HG03378 (cell line): ENCODE measurements at regions not wholly inside any gene's neighbourhood (a gene's known extent, or its start where the extent isn't known, plus 50 kb on each side); places are given as distances from the start of the nearest gene placed in this dataset.
A peak's percentile ranks its signal among the peaks of the same experiment; 100 is the strongest.

ENCODE experiments used
- ATAC-seq: cut with Tn5 transposase; IDR thresholded peaks from one replicate; pipeline ENCODE4 v1.9.1; 2021; ENCODE audit warnings: mild to moderate bottlenecking, moderate library complexity; ENCODE audit not compliant: unreplicated experiment

- ATAC-seq = no peak
Measured at GRCh38 chrX:148361641-148362040, 138.8 kb upstream of the AFF2 start.

GRCh38 chrX:148363471-148364235 lies 136.8 kb upstream of the AFF2 start:
- no peak for ATAC-seq

GRCh38 chrX:148365233-148365632 lies 135.2 kb upstream of the AFF2 start:
- no peak for ATAC-seq

- ATAC-seq = no peak
Measured at GRCh38 chrX:148371291-148371690, 129.1 kb upstream of the AFF2 start.

GRCh38 chrX:148372925-148373324 lies 127.5 kb upstream of the AFF2 start:
- ATAC-seq = no peak

GRCh38 chrX:148376342-148376741 lies 124.1 kb upstream of the AFF2 start:
- no peak for ATAC-seq

GRCh38 chrX:148380107-148380506 lies 120.3 kb upstream of the AFF2 start:
- ATAC-seq = peak; percentile 13

GRCh38 chrX:148380650-148381561 lies 119.5 kb upstream of the AFF2 start:
- peak; percentile 94 for ATAC-seq

GRCh38 chrX:148381603-148382002 lies 118.8 kb upstream of the AFF2 start:
- peak; percentile 17 for ATAC-seq

GRCh38 chrX:148382983-148383382 lies 117.4 kb upstream of the AFF2 start:
- ATAC-seq = no peak

- ATAC-seq = no peak
Measured at GRCh38 chrX:148385471-148385870, 114.9 kb upstream of the AFF2 start.

- no peak for ATAC-seq
Measured at GRCh38 chrX:148389629-148390028, 110.8 kb upstream of the AFF2 start.

- no peak for ATAC-seq
Measured at GRCh38 chrX:148412006-148412405, 88.4 kb upstream of the AFF2 start.

- ATAC-seq = no peak
Measured at GRCh38 chrX:148416142-148416541, 84.3 kb upstream of the AFF2 start.

GRCh38 chrX:148416931-148417330 lies 83.5 kb upstream of the AFF2 start:
- ATAC-seq = no peak

GRCh38 chrX:148417934-148418333 lies 82.5 kb upstream of the AFF2 start:
- ATAC-seq = no peak

- no peak for ATAC-seq
Measured at GRCh38 chrX:148422526-148422925, 77.9 kb upstream of the AFF2 start.

GRCh38 chrX:148424570-148424969 lies 75.8 kb upstream of the AFF2 start:
- no peak for ATAC-seq

GRCh38 chrX:148426467-148426866 lies 74.0 kb upstream of the AFF2 start:
- no peak for ATAC-seq

- no peak for ATAC-seq
Measured at GRCh38 chrX:148441387-148441786, 59.0 kb upstream of the AFF2 start.

GRCh38 chrX:148443216-148443615 lies 57.2 kb upstream of the AFF2 start:
- no peak for ATAC-seq

- ATAC-seq = no peak
Measured at GRCh38 chrX:148448686-148449085, 51.7 kb upstream of the AFF2 start.
